GM23338 (cell line): ENCODE measurements at regions not wholly inside any gene's neighbourhood (a gene's known extent, or its start where the extent isn't known, plus 50 kb on each side); places are given as distances from the start of the nearest gene placed in this dataset.

Experiments used
- EZH2 ChIP-seq: fragments of 200-600 bp; sonication (generic); IDR thresholded peaks from one replicate; pipeline ENCODE4 v1.8.0; 2017; ENCODE audit warnings: antibody characterized with exemption, mild to moderate bottlenecking, low read depth; ENCODE audit not compliant: unreplicated experiment
- EZH2phosphoT487 ChIP-seq: fragments of 200-600 bp; sonication (generic); IDR thresholded peaks from one replicate; pipeline ENCODE4 v1.8.1; 2018; ENCODE audit warnings: antibody characterized with exemption; ENCODE audit not compliant: unreplicated experiment
- NANOG ChIP-seq: IDR thresholded peaks from 2 replicates; pipeline ENCODE4 v1.6.1; 2016; ENCODE audit warnings: antibody characterized with exemption, borderline replicate concordance
- ZNF331 ChIP-seq: fragments of 250-450 bp; sonication (Bioruptor Pico); IDR thresholded peaks from 2 replicates; pipeline ENCODE4 v1.5.0; 2020; ENCODE audit warnings: low read depth, mild to moderate bottlenecking, moderate library complexity
- TF ChIP-seq, protein P1 (sequence below), 2 experiments: fragments of 200-600 bp in 1 of 2; sonication (generic) in 1 of 2; conservative IDR thresholded peaks; 2 replicates each; pipeline versions ENCODE4 v1.5.1 to v1.6.1; 2016 to 2017; ENCODE audit warnings: antibody characterized with exemption in 2 of 2, low read depth in 2 of 2, mild to moderate bottlenecking in 2 of 2, moderate library complexity in 1 of 2

DNA sequence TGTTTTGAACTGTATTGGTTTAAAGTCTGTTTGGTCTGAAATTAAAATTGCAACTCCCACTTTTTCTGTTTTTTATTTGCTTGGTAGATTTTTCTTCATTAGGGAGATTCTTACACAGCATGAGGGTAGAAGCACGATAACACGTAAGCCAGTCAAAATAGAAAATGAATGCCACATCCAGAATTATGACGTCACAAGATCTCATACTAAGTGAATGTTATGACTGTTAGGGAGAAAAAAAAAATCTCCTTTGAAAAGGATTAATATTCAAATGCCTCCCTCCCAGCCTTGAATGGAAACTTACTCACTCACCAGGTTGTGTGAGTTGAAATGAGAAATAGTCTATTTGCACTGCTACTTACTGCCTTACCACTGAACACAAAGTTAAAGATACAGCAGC is 670.8 kb downstream of the TFAP2A start:
- TF ChIP-seq, protein P1, sequence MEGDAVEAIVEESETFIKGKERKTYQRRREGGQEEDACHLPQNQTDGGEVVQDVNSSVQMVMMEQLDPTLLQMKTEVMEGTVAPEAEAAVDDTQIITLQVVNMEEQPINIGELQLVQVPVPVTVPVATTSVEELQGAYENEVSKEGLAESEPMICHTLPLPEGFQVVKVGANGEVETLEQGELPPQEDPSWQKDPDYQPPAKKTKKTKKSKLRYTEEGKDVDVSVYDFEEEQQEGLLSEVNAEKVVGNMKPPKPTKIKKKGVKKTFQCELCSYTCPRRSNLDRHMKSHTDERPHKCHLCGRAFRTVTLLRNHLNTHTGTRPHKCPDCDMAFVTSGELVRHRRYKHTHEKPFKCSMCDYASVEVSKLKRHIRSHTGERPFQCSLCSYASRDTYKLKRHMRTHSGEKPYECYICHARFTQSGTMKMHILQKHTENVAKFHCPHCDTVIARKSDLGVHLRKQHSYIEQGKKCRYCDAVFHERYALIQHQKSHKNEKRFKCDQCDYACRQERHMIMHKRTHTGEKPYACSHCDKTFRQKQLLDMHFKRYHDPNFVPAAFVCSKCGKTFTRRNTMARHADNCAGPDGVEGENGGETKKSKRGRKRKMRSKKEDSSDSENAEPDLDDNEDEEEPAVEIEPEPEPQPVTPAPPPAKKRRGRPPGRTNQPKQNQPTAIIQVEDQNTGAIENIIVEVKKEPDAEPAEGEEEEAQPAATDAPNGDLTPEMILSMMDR (conservative IDR thresholded peaks at IDR 0.05; ENCODE audit: low read depth in 2 of 2), result no peak
- TF ChIP-seq EZH2phosphoT487 (no peak), EZH2 (no peak), NANOG (no peak), ZNF331 (CRISPR knock-in tag) (no peak)
